HG02759 (cell line): ENCODE measurements at regions not wholly inside any gene's neighbourhood (a gene's known extent, or its start where the extent isn't known, plus 50 kb on each side); places are given as distances from the start of the nearest gene placed in this dataset.
"Not testable (repeated sequence)": the region's sequence is repeated elsewhere in the genome, so short reads cannot be mapped to it uniquely, and the experiment has no call there.

Experiments used
- ATAC-seq: cut with Tn5 transposase; IDR thresholded peaks from one replicate; pipeline ENCODE4 v1.9.1; 2021; ENCODE audit warnings: mild to moderate bottlenecking, moderate library complexity; ENCODE audit not compliant: unreplicated experiment

DNA sequence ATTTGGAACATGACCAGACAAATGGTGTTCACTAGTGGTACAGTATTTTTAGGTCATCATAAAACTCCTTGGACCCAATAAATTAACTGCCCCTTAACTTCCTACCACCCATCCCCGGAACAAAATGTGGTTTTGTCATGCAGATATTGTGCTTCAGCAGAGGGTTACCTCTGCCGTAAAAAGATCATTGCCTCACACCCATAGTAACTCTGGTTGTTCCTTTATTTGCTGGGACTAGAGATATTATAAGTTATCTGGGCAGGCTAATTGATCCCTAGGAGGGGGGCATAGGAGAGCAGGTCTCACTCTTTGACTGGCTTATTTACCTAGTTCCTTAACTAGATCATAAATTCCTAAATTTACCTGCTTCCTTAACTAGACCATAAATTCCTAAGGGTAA, 1343.9 kb upstream of the CHAC2 start:
- no peak for ATAC-seq

DNA sequence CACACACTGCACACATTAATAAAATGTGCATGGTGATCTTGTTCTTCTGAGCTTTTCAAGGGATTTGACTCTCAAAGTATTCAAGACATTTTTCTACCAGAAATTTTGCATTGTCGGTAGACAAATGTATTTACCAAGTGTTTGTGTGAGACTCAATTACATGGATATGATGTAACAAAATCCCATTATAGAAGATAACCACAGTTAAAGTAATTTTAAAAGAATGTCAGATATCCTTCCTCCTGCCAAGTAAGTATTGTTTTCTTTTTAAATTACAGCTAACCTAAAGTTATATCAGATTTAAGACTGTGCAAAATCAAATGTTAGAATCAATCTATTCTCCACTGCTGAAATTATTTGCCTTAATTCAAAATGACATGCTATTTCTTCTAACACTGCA, 1344.5 kb upstream of the CHAC2 start:
- no peak for ATAC-seq

DNA sequence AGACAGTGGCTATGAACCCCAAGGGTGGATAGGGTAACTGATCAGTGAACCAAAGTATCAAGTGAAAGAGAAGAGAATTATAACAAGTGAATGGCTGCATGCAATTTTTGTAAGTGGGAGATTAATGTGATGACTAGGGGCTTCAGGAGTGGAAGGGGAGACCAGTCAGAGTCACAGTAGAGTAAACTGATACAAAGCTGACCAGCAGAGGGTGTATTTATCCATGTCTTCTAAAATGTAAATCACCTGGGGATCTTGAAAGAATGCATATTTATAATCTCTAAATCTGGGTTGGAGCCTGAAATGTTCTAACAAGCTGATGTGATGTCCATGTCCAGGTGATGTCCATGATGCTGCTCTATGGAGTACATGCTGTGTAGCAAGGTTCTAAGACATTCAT, 1351.3 kb upstream of the CHAC2 start:
- ATAC-seq: no peak

DNA sequence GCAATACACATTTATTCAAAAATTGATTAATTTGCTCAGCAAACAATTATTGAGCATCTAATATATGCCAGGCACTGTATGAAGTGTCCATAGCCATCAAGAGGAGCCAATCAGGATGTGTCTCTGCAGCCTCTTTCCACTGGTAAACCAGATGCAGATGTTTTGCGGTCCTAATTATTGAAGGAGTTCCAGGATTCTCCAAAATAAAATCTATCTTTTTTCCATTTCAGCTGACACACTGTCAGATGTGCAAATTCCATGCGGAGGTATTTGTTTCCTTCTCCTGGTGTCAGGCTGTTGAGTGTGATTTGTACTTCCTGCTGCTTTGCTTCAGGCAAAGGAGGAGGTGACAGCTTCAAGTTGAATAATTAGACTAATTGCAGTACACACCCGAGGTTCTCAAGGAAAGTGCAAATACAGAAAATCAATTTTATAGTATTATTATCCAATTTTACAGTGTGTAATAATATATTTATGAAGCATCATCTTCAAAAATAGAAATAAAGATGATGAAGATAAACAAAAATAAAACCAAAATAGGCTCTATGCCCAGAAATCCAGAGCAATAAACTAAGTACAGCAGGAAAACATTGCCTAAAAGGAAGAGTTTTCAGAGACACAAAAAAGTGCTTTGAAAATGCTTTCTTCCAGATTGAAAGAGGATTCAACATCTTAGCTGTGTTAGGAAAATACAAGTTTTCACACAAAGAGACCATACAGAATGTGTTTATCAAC, 1352.9 kb upstream of the CHAC2 start:
- no peak for ATAC-seq

DNA sequence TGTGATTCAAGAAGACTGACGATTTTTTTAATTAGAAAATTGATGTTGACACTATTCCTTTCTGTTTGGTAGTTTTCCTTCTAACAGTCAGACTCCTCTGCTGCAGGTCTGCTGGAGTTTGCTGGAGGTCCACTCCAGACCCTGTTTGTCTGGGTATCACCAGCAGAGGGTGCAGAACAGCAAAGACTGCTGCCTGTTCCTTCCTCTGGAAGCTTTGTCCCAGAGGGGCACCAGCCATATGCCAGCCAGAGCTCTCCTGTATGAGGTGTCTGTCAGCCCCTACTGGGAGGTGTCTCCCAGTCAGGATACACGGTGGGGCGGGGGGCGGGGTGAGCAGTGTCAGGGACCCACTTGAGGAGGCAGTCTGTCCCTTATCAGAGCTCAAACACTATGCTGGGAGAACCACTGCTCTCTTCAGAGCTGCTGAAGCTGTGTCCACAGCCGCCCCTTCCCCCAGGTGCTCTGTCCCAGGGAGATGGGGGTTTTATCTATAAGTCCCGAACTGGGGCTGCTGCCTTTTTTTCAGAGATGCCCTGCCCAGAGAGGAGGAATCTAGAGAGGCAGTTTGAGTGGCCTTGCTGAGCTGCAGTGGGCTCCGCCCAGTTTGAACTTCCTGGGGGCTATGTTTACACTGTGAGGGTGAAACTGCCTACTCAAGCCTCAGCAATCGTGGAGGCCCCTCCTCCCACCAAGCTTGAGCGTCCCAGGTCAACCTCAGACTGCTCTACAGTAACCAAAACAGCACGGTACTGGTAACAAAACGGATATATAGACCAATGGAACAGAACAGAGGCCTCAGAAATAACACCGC, 1358.1 kb upstream of the CHAC2 start:
- not testable (repeated sequence) for ATAC-seq

DNA sequence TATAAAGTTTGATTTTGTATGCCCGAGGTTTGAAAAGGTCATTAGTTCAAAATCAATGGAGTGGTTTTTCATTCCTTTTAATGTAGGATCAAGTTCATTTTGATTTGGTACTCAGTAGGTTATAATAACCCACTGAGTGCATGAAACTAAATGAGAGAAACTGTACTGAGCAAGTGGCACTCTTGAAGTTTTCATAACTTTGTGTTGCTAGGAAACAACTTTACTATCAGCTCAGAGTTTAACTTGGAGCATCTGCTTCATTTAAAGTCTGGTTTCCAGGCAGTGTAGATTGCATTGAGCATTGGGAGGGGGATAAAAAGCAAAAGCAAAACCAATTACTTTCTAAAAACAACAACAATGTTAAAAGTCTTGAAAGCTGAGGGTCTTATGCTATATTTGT, 1361.6 kb upstream of the CHAC2 start:
- ATAC-seq: no peak

DNA sequence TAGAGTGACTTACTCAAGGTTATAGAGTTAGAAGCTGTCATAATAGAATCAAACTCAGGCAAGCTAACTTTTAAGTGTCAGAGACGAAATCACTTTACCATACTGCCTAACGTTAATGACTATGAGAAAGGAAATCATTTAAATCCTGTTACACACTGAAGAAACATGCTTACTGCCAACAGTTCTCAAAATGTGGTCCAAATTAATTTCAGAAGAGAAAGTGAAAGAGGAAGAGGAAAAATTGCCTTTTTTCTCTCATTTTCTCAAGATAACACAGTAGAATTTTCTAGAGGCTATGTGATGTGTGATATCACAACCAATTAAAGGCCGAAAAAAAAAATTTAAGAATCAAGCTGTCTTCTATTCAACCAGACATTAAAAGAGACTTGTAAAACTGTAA, 1362.7 kb upstream of the CHAC2 start:
- no peak for ATAC-seq

DNA sequence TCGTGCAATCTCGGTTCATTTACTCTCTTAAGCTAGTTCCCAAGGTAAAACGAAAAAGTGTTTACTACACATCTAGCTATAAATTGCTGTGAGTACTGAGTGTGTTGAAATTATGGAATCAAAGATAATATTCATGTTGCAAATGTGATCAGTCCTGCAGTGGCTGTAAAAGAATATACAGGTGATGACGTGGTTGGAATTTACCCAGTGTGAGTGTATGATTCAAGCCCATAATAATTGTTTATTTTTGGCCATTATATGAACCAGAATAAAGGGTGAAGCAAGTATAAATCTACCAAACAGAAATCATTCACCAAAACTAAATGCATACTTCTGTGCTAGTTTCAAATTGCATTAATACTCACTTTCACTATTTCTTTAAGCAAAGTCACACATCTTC, 1363.6 kb upstream of the CHAC2 start:
- ATAC-seq: no peak

DNA sequence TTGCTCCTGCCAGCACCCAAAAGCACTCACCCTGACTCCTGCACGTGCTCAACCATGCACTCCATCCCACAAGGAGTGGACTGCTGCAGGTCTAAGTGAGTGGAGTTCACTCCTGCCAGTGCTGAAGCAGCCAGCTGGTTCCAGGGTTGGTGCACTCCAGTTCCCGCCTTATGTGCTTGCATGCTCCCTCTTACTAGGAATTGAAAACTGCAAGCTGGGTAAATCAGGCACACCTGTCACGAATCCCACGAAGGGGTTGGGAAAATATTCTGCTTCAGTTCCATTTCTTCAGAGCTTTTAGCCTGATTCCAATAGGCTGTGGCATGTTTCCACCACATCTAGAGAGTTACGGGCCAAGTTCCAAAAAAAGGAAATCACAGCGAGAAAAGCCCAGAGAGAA, 1365.5 kb upstream of the CHAC2 start:
- ATAC-seq: no peak

DNA sequence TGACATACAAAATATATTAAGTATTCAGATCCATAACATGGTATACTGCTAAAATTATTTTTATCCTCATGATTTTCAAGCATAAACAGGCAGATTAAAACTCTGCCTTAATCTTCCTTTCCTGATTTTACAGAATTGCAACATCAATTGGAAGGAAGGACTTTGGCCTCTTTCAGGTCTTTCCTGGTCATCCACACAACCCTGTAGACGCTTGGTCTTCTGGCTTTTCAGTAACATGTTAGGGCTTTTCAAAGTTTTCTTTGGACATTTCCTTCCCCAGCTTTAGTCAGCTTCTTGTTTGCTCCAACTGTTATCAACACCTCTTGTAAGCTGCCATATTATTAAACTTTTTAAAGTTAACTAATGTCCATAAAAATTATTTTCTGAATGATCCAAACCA, 1364.9 kb upstream of the NRXN1 start:
- no peak for ATAC-seq

DNA sequence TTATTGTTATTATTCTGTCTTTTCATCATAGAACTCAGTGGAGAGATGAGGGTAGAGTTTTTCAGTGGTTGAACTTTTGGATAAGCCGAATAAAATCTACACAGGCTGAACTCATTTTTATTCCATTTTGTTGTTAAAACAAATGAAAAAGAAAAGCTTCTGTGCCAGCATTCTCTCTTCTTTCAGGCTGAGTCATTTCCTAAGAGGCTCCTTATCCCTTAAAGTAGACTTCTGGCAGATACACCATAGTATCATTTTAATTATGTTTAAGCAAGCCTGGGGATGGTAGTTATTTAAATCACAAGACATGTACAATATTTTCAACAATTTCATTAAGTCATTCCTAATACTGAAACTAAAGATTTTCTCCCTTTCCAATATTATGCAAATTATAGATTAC, 1364.0 kb upstream of the NRXN1 start:
- no peak for ATAC-seq

DNA sequence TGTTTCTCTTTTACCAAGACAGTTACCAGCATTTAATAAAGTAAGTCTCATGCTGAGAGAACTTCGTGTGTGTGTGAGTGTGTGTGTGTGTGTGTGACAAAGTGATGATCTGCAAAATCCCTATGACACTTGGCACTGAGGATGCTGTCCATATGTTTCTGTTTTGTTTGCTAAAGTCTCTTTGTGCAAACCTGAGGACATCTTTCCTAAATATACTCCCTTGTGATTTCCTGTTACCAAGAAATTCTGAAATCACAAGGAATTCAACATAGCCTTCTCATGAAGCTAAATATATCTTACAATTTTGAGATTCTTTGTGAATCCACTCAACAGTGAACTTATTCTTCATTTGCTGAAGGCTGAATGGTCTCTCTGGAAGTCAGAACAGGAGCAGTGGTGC, 1359.7 kb upstream of the NRXN1 start:
- no peak for ATAC-seq

DNA sequence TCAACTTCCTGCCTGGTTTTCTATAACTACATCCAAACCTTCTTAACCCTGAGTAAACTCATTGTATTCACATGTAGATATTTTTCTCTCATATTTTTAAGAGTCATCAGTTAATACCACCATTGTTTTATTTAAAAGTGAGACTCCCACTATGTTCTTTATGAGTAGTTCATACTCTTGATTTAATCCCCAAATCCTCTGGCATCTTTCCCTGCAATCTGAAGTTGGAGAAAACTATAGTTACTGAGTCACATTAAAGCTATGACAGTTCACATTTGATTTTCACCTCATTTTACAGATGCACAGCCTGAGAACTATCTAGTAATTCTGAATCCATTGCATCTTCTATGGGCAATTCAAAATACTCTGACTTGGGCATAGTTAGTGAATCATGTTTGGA, 1358.7 kb upstream of the NRXN1 start:
- ATAC-seq: no peak

DNA sequence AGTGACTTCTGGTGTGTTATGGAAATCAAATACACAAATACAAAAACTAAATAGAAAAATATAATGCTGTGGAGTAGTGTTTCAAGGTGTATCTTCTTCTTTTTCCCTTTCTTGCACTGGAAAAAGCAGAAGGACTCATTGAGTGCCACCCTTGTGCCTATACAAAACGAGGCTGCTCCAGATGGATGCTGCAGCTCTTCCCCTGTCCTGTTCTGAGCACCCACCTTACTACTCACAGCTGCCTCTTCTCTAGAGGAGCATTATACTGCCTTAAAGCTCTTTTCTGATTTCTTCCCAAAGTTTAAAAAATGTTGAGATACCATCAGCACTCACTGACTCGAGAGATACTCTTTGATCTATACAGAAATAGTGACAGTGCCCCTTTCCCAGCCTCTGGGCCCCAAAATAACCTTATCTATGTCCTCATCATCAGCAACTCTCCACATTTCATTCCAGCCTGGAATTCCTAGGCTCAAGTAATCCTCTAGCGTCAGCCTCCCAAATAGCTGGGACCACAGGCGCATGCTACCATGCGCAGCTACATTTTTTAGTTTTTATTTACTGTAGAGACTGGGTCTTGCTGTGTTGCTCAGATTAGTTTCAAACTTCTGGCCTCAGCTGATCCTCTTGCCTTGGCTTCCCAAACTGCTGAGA, 1356.1 kb upstream of the NRXN1 start:
- no peak for ATAC-seq

DNA sequence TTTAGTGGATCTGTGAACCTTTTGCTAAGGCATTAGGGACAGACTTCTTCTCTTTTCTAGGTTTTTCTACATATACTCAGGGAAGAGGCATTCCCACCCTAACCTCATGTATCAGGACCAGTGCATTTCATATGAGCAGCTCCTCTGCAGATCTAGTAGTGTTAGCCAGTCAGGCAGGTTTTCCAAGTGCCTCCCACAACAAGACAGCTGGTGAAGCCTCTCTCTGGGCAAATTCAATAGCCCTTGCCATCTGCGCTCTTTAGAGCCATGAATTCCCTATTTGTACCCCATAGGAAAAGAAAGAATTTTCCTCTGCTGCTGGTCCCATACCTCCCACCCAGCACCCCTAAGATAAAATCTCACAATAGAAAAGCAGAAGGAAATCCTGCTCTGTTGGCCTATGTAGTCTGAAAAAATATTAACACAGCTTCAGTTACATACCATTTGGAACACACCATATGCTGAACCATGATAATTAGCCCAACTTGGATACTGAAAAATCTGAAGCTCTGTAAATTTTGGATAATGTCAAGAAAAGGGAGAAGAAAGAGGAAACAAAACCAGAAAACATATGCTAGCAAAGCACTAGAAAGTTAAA, 1354.6 kb upstream of the NRXN1 start:
- no peak for ATAC-seq

DNA sequence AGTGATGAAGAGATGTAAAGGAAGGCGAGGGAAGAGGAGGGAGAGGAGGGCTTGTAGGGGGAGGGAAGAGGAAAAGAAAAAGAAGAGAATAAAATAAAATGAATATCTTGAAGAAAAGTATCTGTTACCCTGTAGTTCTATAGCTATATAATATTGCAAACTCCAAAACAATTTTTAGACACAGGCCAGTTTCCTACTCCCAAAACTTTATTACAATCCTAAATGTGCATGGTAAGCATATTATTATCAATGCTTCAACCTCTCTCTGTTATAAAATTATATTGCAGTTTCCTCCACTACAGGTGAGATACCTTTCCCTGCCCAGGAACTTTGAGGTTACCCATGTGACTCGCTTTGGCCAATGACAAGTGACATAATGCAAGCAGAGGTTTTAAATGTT, 1351.6 kb upstream of the NRXN1 start:
- ATAC-seq: no peak

DNA sequence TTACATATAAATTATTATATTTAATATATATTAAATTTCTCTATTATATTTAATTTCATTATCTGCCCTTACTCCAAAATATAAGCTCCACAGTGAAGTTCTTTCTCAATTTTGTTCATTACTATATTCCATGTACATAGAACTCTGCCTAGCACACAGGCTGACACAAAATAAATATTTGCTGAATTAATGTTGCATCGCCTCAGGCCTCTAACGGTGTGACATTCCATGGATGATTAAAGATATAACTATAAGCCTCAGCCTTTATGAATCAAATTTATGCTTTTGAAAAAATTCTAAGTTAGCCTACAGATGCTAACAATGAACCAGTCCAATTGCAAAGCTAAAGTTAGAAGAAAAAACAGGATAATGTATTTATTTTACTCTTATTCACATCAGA, 1337.2 kb upstream of the NRXN1 start:
- no peak for ATAC-seq

DNA sequence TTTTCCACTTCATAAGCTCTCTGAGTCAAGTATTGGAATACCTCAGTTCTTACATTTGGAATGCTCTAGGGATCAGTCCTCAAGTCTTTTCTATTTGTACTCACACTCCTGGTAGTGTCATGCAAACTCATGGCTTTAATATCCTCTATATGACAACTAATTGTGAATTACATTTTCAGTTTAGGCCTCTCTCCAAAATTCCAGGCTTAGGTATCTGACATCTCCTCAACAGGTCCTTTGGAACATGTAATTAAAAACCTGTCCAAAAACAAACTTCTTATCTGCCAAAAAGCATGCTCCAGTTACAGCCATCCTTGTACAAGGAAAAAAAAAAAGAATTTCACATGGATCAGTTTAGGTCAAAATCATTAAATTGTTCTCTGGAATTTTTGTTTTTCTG, 1336.2 kb upstream of the NRXN1 start:
- ATAC-seq: no peak

DNA sequence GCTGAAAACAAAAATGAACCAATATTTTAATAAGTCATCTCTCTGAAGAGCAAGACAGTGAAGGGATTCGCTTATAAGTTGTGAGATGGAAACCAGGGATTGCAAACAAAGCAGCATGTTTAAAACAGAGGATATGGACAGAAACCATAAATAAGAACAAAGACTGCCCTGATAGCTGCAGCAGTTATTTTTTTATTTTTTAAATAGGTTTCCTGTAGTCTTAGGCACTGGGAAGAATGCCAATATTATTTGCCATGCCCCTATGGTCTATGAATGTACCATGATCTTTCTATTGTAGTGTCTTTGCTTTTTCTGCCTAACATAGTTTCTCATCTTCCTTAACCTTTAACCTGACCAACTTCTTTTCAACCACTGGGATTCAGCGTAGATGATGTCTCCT, 1334.0 kb upstream of the NRXN1 start:
- ATAC-seq: no peak

DNA sequence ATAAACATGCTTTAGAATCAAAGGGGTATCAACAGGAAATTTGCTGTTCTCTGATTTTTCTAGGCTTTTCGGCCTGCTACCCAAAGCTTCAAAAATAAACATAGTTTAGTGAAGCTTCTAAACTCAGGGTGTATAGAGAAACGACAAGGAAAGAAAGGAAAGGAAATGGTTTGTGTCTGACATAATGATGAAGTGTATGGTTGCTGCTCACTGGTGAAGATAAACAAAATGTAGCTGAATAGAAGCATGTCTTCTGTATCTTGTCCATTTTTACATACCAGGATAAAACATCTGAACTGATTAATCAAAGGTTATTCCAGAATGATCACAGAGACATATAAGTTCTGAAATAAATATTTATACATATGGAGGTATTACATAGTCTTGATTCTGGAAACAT, 1324.6 kb upstream of the NRXN1 start:
- ATAC-seq: no peak

DNA sequence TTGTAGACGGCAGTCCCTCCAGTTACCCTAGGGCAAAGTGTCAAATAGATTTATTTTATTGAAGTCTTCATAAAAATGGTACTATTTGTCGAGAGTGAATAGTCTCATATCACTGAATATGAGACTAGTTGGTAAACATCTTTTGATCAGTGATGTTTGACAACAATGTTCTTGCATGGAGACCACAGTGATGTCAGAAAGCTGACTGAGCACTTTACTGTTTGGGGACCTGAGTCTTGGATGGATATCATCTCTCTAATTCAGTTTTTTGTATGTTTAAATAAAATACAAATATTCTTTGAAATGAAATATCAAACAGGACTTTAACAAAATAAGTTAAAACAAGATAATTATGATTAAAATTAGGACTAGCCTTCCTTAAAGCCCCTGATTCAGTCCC, 1315.4 kb upstream of the NRXN1 start:
- ATAC-seq: no peak

DNA sequence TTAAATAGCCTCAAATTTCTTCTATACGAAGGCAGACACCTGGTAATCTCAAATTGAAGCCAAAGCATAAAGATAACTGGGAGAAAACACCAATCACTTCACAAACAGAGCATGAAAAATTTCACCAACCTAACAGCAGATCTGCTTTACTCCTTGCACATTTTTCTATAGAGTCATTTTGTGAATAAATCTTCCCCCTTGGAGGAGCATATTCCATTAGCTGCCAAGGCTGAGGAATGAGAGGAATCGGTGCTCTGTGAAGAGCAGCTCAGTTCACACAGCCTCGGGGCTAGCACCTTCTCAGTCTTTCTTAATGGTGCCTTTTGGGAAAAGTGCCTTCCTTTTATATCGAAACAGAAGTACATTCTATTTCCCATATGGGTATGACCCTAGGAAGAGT, 1313.7 kb upstream of the NRXN1 start:
- no peak for ATAC-seq
